ENCODE measurements at regions not wholly inside any gene's neighbourhood (a gene's known extent, or its start where the extent isn't known, plus 50 kb on each side); places are given as distances from the start of the nearest gene placed in this dataset.

DNA sequence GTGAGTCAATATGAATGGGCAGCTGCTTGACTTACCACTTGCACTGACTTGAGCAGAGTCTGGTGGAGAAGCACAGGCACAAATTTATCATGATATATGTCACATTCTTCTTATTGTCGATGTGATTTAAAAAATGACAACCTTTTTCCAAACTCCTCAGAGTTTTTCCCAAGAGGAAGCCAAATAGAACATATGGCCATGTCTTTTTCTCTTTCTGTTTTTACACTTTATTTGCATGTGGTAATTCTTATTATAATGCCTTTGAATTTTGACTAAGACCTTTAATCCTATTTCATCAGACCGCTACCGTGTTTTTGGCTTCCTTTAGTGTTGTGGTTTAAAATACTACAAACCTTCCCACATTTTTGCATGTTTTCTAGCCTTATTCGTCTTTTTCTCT is 666.2 kb downstream of the PDCD6IP start:
- intact Hi-C loops (cut with DNase I; ENCODE audit: low total_unique reads) = no loop called here
- DNase-seq (ENCODE audit: low spot score in 2 of 2) = no peak
- TF ChIP-seq, protein P1, sequence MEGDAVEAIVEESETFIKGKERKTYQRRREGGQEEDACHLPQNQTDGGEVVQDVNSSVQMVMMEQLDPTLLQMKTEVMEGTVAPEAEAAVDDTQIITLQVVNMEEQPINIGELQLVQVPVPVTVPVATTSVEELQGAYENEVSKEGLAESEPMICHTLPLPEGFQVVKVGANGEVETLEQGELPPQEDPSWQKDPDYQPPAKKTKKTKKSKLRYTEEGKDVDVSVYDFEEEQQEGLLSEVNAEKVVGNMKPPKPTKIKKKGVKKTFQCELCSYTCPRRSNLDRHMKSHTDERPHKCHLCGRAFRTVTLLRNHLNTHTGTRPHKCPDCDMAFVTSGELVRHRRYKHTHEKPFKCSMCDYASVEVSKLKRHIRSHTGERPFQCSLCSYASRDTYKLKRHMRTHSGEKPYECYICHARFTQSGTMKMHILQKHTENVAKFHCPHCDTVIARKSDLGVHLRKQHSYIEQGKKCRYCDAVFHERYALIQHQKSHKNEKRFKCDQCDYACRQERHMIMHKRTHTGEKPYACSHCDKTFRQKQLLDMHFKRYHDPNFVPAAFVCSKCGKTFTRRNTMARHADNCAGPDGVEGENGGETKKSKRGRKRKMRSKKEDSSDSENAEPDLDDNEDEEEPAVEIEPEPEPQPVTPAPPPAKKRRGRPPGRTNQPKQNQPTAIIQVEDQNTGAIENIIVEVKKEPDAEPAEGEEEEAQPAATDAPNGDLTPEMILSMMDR (IDR thresholded peaks at IDR 0.05) = no peak
- no peak for TF ChIP-seq POLR2A (IDR thresholded peaks at IDR 0.05)
- H3K4me3 ChIP-seq (ENCODE audit: low read depth, poor library complexity, severe bottlenecking) = no peak overlapping the region
- 75% methylated on average over 4 of the region's 4 CpGs for WGBS, 2 donors

DNA sequence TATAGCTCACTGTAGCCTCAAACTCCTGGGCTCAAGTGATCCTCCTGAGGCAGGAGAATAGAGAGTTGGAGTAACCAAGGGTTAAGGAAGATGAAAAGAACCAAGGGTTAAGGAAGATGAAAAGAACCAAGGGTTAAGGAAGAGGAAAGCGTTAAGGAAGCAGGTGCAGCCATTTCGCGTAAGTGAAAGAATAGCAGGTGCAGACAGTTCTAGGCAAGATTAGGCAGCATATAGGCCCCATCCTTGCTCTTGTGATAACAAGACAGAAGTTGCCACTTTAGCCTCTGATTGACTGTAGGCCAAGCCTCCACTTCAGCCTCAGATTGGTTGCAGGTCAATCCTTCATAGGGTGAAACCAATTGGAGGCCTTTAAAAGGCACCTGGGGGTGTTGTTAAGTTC is 677.4 kb downstream of the PDCD6IP start:
- WGBS, 2 donors = 79 to 82% methylated on average over 3 of the region's 3 CpGs
- H3K4me3 ChIP-seq (ENCODE audit: low read depth, poor library complexity, severe bottlenecking) = no peak overlapping the region
- intact Hi-C loops (cut with DNase I; ENCODE audit: low total_unique reads) = no loop called here
- TF ChIP-seq, protein P1 (IDR thresholded peaks at IDR 0.05) = no peak
- TF ChIP-seq POLR2A (IDR thresholded peaks at IDR 0.05) = no peak
- no peak for DNase-seq (ENCODE audit: low spot score in 2 of 2)

DNA sequence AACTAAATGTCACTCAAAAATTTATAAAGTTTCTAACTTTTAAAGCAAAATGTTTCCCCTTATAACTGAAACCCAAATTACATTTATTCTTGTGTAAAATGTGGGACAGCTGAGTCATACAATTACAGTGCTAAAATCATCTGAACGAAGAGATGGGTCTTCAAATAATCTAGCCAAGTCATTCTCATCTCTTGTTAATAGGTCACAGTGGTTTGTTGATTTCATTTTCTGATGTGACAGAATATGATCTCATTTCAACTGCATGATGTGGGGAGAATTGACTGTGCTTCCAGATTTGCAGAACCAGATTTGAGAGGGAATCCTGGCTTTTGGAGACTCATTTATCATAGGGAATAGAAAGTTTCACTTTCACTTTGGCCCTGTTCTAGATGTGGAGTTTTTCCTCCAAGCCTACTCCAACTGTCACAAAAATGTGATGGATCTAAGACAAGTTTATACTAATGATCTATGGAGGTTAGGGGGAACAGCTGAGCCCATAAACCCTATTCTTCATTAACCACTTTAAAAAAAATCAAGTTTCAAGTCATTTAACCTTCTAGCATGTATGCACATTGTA is 685.0 kb downstream of the PDCD6IP start:
- no peak overlapping the region for H3K4me3 ChIP-seq (ENCODE audit: low read depth, poor library complexity, severe bottlenecking)
- no peak for DNase-seq (ENCODE audit: low spot score in 2 of 2)
- TF ChIP-seq, protein P1 (IDR thresholded peaks at IDR 0.05) = no peak
- no peak for TF ChIP-seq POLR2A (IDR thresholded peaks at IDR 0.05)
- intact Hi-C loops (cut with DNase I; ENCODE audit: low total_unique reads) = no loop called here
- 66 to 78% methylated on average over 1 of the region's 1 CpG for WGBS, 2 donors

DNA sequence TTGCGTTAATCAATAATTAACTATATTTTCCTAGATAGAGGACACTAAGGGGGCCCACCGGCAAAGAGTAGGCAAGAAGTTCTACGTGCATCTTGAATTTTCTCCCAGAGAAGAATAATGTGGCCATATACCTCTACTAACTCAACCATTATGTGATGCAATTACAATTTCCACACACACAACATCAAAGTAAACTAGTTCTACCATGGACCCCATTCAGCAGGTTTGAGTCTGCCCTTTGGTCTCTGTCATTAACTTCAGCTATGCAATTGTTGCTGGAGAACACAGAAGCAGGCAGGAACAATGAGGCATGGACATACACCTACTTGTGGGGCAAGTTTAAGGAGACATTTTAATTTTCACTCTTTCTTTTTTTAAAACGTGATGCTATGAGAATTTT is 705.9 kb downstream of the PDCD6IP start:
- intact Hi-C loops (cut with DNase I; ENCODE audit: low total_unique reads) = no loop called here
- WGBS, 2 donors = 83 to 86% methylated on average over 4 of the region's 4 CpGs
- no peak overlapping the region for H3K4me3 ChIP-seq (ENCODE audit: low read depth, poor library complexity, severe bottlenecking)
- TF ChIP-seq, protein P1 (IDR thresholded peaks at IDR 0.05) = no peak
- no peak for TF ChIP-seq POLR2A (IDR thresholded peaks at IDR 0.05)
- DNase-seq (ENCODE audit: low spot score in 2 of 2) = no peak

DNA sequence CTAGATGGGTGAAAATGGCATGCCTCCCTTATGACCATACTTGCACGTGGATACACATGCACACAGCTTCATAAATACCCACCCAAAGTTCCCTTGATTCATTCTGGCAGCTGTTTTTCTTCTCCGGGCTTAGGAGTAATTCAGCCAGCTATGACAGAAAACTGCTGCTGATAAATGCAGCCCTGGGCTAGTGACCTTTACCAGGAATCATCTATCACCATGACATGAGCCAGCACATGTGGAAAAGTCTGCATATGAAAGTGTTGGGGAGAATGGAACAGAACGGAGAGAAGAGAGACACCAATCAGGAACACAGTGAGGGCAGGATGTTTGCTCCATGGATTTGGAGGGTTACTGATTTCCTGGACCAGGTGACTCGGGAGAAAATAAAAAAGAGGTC is 706.3 kb downstream of the PDCD6IP start:
- no peak overlapping the region for H3K4me3 ChIP-seq (ENCODE audit: low read depth, poor library complexity, severe bottlenecking)
- TF ChIP-seq POLR2A (IDR thresholded peaks at IDR 0.05) = no peak
- TF ChIP-seq, protein P1 (IDR thresholded peaks at IDR 0.05) = no peak
- WGBS, 2 donors = 18 to 22% methylated on average over 4 of the region's 4 CpGs
- intact Hi-C loops (cut with DNase I; ENCODE audit: low total_unique reads) = no loop called here
- no peak for DNase-seq (ENCODE audit: low spot score in 2 of 2)

DNA sequence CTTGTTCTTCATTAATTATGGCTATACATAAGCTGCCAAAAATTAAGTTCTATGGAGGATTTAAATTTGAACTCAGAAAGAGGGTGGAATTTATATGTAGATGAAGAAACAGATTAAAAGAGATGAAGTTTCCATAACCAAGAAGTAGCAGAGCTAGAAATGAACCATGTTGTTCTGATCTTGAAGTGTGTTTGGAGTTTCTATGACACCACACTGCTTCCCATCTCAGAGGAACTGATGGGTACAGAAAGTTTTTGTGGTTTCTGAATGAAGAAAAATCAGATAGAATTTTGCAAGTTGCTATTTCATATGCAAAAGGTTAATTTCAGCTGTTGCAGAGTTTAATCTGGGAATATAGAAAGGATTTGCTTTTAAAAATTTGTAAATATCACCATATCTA is 710.3 kb downstream of the PDCD6IP start:
- intact Hi-C loops (cut with DNase I; ENCODE audit: low total_unique reads) = no loop called here
- no peak overlapping the region for H3K4me3 ChIP-seq (ENCODE audit: low read depth, poor library complexity, severe bottlenecking)
- no peak for DNase-seq (ENCODE audit: low spot score in 2 of 2)
- TF ChIP-seq, protein P1 (IDR thresholded peaks at IDR 0.05) = no peak
- TF ChIP-seq POLR2A (IDR thresholded peaks at IDR 0.05) = no peak

Measured in lower leg skin (tissue), 4 donors.